Upper lobe of left lung (tissue), 4 donors: ENCODE measurements at regions not wholly inside any gene's neighbourhood (a gene's known extent, or its start where the extent isn't known, plus 50 kb on each side); places are given as distances from the start of the nearest gene placed in this dataset.

Source experiments
- POLR2A ChIP-seq, 4 donors: fragments of 450-650 bp; IDR thresholded peaks; one replicate each; pipeline ENCODE4 v1.5.1; 2016 to 2017; ENCODE audit warnings: antibody characterized with exemption in 4 of 4, mild to moderate bottlenecking in 2 of 4
- POLR2AphosphoS5 ChIP-seq, 2 donors: sonication (generic); formaldehyde crosslinking; IDR thresholded peaks; one replicate each; pipeline ENCODE4 v1.5.1; 2017; ENCODE audit warnings: antibody characterized with exemption in 2 of 2
- TF ChIP-seq, protein P1 (sequence below), 6 experiments: fragments of 450-650 bp in 4 of 6; fragments of 200-600 bp in 2 of 6; sonication (generic) in 2 of 6; IDR thresholded peaks; one replicate each; pipeline ENCODE4 v1.5.1; 2016 to 2019; ENCODE audit warnings: antibody characterized with exemption in 6 of 6

DNA sequence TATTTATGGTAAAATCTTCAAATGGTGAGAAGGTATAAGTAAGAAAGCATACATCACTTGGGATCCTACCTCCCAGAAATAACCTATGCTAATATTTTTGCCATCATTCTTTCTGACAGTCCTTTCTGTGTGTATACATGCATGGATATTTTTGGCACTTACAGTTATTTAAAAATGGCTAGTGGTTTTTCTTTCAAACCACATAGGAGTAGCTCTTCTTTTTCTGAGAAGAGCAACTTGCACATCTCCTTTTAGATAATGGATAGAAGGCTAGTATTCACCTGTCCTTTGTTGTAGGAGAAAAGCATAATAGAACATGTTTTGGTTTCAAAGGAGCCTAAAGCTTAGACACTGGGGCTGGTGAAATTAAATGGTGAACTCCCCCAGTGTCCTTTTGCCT lies 87.3 kb downstream of the EMP1 start:
- TF ChIP-seq POLR2A (IDR thresholded peaks at IDR 0.05) (no peak), POLR2AphosphoS5 (IDR thresholded peaks at IDR 0.05) (no peak)
- TF ChIP-seq, protein P1, sequence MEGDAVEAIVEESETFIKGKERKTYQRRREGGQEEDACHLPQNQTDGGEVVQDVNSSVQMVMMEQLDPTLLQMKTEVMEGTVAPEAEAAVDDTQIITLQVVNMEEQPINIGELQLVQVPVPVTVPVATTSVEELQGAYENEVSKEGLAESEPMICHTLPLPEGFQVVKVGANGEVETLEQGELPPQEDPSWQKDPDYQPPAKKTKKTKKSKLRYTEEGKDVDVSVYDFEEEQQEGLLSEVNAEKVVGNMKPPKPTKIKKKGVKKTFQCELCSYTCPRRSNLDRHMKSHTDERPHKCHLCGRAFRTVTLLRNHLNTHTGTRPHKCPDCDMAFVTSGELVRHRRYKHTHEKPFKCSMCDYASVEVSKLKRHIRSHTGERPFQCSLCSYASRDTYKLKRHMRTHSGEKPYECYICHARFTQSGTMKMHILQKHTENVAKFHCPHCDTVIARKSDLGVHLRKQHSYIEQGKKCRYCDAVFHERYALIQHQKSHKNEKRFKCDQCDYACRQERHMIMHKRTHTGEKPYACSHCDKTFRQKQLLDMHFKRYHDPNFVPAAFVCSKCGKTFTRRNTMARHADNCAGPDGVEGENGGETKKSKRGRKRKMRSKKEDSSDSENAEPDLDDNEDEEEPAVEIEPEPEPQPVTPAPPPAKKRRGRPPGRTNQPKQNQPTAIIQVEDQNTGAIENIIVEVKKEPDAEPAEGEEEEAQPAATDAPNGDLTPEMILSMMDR (IDR thresholded peaks at IDR 0.05), result no peak
